ENCODE measurements at regions not wholly inside any gene's neighbourhood (a gene's known extent, or its start where the extent isn't known, plus 50 kb on each side); places are given as distances from the start of the nearest gene placed in this dataset.

GRCh38 chr15:27601239-27601960 lies 497.7 kb downstream of the OCA2 start:
- DNase-seq (ENCODE audit: low spot score) = no peak
- Histone ChIP-seq H4K20me1 (ENCODE audit: insufficient read depth, low read length) (no peaks in the 10 kb centered on the region), H3K27ac (ENCODE audit: low read depth, low read length, poor library complexity, severe bottlenecking) (no peak overlapping the region), H3K4me2 (ENCODE audit: low read length) (no peak overlapping the region), H3K9me2 (ENCODE audit: insufficient read depth, low read length) (no peaks in the 10 kb centered on the region), H3K4me3 (ENCODE audit: low read depth, low read length, poor library complexity, severe bottlenecking) (no peak overlapping the region), H3K9me3 (ENCODE audit: low read length) (no peaks in the 10 kb centered on the region), H3K4me1 (ENCODE audit: insufficient read depth, low read length, poor library complexity, severe bottlenecking) (no peaks in the 10 kb centered on the region), H3K79me2 (ENCODE audit: insufficient read depth, low read depth, low read length) (no peaks in the 10 kb centered on the region), H2AFZ (ENCODE audit: low read length) (no peak overlapping the region), H3K36me3 (ENCODE audit: insufficient read depth, low read length) (no peaks in the 10 kb centered on the region)
- intact Hi-C loops (cut with micrococcal nuclease; ENCODE audit: unreplicated experiment) = no loop called here
- TF ChIP-seq CTCF (conservative IDR thresholded peaks at IDR 0.05; ENCODE audit: low read length) (no peak), EZH2phosphoT487 (IDR thresholded peaks at IDR 0.05; ENCODE audit: borderline replicate concordance, low read depth, low read length) (no peak)
- POLR2A ChIA-PET = interaction anchor here (0.5 kb wide), 1 partner anchor 1206 kb away, joined by 4 read pairs; no protein-coding TSS in a partner anchor
- CTCF ChIA-PET (ENCODE audit: unreplicated experiment) = no interaction called here
- no TSS peak for BruUV-seq (replicated peaks)

GRCh38 chr15:27599034-27599433 lies 500.1 kb downstream of the OCA2 start:
- no peak for TF ChIP-seq CTCF (conservative IDR thresholded peaks at IDR 0.05; ENCODE audit: low read length)
- no peak for TF ChIP-seq EZH2phosphoT487 (IDR thresholded peaks at IDR 0.05; ENCODE audit: borderline replicate concordance, low read depth, low read length)
- DNase-seq (ENCODE audit: low spot score) = no peak
- CTCF ChIA-PET (ENCODE audit: unreplicated experiment) = no interaction called here
- Histone ChIP-seq H3K4me1 (ENCODE audit: insufficient read depth, low read length, poor library complexity, severe bottlenecking) (no peaks in the 10 kb centered on the region), H3K9me3 (ENCODE audit: low read length) (no peaks in the 10 kb centered on the region), H2AFZ (ENCODE audit: low read length) (no peak overlapping the region), H3K4me2 (ENCODE audit: low read length) (no peak overlapping the region), H3K36me3 (ENCODE audit: insufficient read depth, low read length) (no peaks in the 10 kb centered on the region), H3K9me2 (ENCODE audit: insufficient read depth, low read length) (no peaks in the 10 kb centered on the region), H4K20me1 (ENCODE audit: insufficient read depth, low read length) (no peaks in the 10 kb centered on the region), H3K79me2 (ENCODE audit: insufficient read depth, low read depth, low read length) (no peaks in the 10 kb centered on the region), H3K27ac (ENCODE audit: low read depth, low read length, poor library complexity, severe bottlenecking) (no peak overlapping the region), H3K4me3 (ENCODE audit: low read depth, low read length, poor library complexity, severe bottlenecking) (no peak overlapping the region)
- POLR2A ChIA-PET = no interaction called here
- intact Hi-C loops (cut with micrococcal nuclease; ENCODE audit: unreplicated experiment) = no loop called here
- BruUV-seq (replicated peaks) = no TSS peak

- no peaks in the 10 kb centered on the region for H3K9me2 ChIP-seq (ENCODE audit: insufficient read depth, low read length)
- H3K36me3 ChIP-seq (ENCODE audit: insufficient read depth, low read length) = no peaks in the 10 kb centered on the region
- DNase-seq (ENCODE audit: low spot score) = no peak
- no peak overlapping the region for H3K4me3 ChIP-seq (ENCODE audit: low read depth, low read length, poor library complexity, severe bottlenecking)
- no peaks in the 10 kb centered on the region for H4K20me1 ChIP-seq (ENCODE audit: insufficient read depth, low read length)
- intact Hi-C loops (cut with micrococcal nuclease; ENCODE audit: unreplicated experiment) = no loop called here
- H3K79me2 ChIP-seq (ENCODE audit: insufficient read depth, low read depth, low read length) = no peaks in the 10 kb centered on the region
- CTCF ChIA-PET (ENCODE audit: unreplicated experiment) = no interaction called here
- no peak for TF ChIP-seq EZH2phosphoT487 (IDR thresholded peaks at IDR 0.05; ENCODE audit: borderline replicate concordance, low read depth, low read length)
- TF ChIP-seq CTCF (conservative IDR thresholded peaks at IDR 0.05; ENCODE audit: low read length) = no peak
- POLR2A ChIA-PET = no interaction called here
- H3K4me2 ChIP-seq (ENCODE audit: low read length) = no peak overlapping the region
- no peak overlapping the region for H3K27ac ChIP-seq (ENCODE audit: low read depth, low read length, poor library complexity, severe bottlenecking)
- no TSS peak for BruUV-seq (replicated peaks)
- H2AFZ ChIP-seq (ENCODE audit: low read length) = no peak overlapping the region
- H3K4me1 ChIP-seq (ENCODE audit: insufficient read depth, low read length, poor library complexity, severe bottlenecking) = no peaks in the 10 kb centered on the region
- no peaks in the 10 kb centered on the region for H3K9me3 ChIP-seq (ENCODE audit: low read length)
These were observed 500.7 kb downstream of the OCA2 start for GRCh38 chr15:27598251-27599009.
